HepG2 (cell line): ENCODE measurements at regions not wholly inside any gene's neighbourhood (a gene's known extent, or its start where the extent isn't known, plus 50 kb on each side); places are given as distances from the start of the nearest gene placed in this dataset.
"Not testable (repeated sequence)": the region's sequence is repeated elsewhere in the genome, so short reads cannot be mapped to it uniquely, and the experiment has no call there.

Source experiments
- ATAC-seq: fragments of 200-7000 bp; cut with Tn5 transposase; 3 replicates; pipeline ENCODE4 v1.9.1; 2020; ENCODE audit warnings: mild to moderate bottlenecking, moderate library complexity
- BruUV-seq: library from RNA; stranded (reverse); fragments of 400-500 nt; replicated peaks from 2 replicates; lab custom pipeline; 2021; lab: Mats Ljungman, UMichigan
- CTCF ChIA-PET: fragments of 300-600 bp; formaldehyde crosslinking; extraction: SDS; loops from one replicate; lab custom pipeline; 2021; ENCODE audit warnings: low total read pairs, inconsistent platforms, low intra/inter-chr PET ratio; lab: Yijun Ruan, JAX
- POLR2A ChIA-PET: fragments of 350-600 bp; sonication (Branson Sonifier 250); formaldehyde crosslinking; loops from one replicate; lab custom pipeline; 2020; ENCODE audit warnings: antibody characterized with exemption, inconsistent platforms; lab: Yijun Ruan, JAX
- DNase-seq: peaks from one replicate; pipeline ENCODE4 v3.0.0-alpha.2; 2015; ENCODE audit warnings: low spot score
- FAIRE-seq: peaks from 3 replicates; lab custom pipeline; 2011; peaks lifted over from hg19 to GRCh38; lab: Jason Lieb, UNC
- H2AFZ ChIP-seq: one replicate; pipeline ENCODE4 v1.6.1; 2011; ENCODE audit warnings: low read length, inconsistent platforms
- H3K27ac ChIP-seq: fragments of 300-600 bp; 3 replicates; pipeline ENCODE4 v1.8.0; 2011; ENCODE audit warnings: mixed run types, mild to moderate bottlenecking, mixed read lengths, low read length, inconsistent platforms; ENCODE audit not compliant: insufficient read depth; ENCODE audit errors: extremely low read length
- H3K27me3 ChIP-seq, 2 experiments: fragments of 200-600 bp in 1 of 2; 2 replicates in 1 of 2; 3 replicates in 1 of 2; pipeline versions ENCODE4 v1.6.0 to v1.8.0; 2011; ENCODE audit warnings: low read length in 2 of 2, mild to moderate bottlenecking in 2 of 2, moderate library complexity in 2 of 2, inconsistent platforms in 1 of 2; ENCODE audit not compliant: insufficient read depth in 2 of 2, control insufficient read depth in 1 of 2
- H3K36me3 ChIP-seq, 2 experiments: fragments of 200-600 bp in 1 of 2; replicated peaks in 1 of 2; 2 replicates in 1 of 2; 3 replicates in 1 of 2; pipeline versions ENCODE4 v1.5.1 to v1.8.0; 2011; ENCODE audit warnings: low read length in 2 of 2, inconsistent platforms in 1 of 2; ENCODE audit not compliant: insufficient read depth in 2 of 2, control insufficient read depth in 1 of 2
- H3K4me1 ChIP-seq: 2 replicates; pipeline ENCODE4 v1.5.1; 2012; ENCODE audit warnings: low read length, inconsistent platforms; ENCODE audit not compliant: insufficient read depth
- H3K4me2 ChIP-seq: 2 replicates; pipeline ENCODE4 v1.6.0; 2011; ENCODE audit warnings: low read depth, low read length, inconsistent platforms
- H3K4me3 ChIP-seq, 3 experiments: fragments of 200-600 bp in 1 of 3; sonication (generic), shearing (Covaris generic) in 1 of 3; replicated peaks in 1 of 3; 2 replicates each; pipeline ENCODE4 v1.5.1; 2011 to 2016; ENCODE audit warnings: low read length in 3 of 3, inconsistent platforms in 2 of 3, low read depth in 2 of 3, mild to moderate bottlenecking in 2 of 3, control low read depth in 1 of 3, mixed read lengths in 1 of 3; ENCODE audit not compliant: insufficient read depth in 1 of 3
- H3K79me2 ChIP-seq: one replicate; pipeline ENCODE4 v1.6.1; 2011; ENCODE audit warnings: low read length, inconsistent platforms; ENCODE audit not compliant: insufficient read depth
- H3K9ac ChIP-seq: 2 replicates; pipeline ENCODE4 v1.6.0; 2011; ENCODE audit warnings: mild to moderate bottlenecking, low read depth, low read length, inconsistent platforms; ENCODE audit not compliant: insufficient read depth
- H3K9me3 ChIP-seq: 2 replicates; pipeline ENCODE4 v1.5.1; 2012; ENCODE audit warnings: mild to moderate bottlenecking, low read length
- H4K20me1 ChIP-seq: 2 replicates; pipeline ENCODE4 v1.6.0; 2011; ENCODE audit warnings: inconsistent platforms, mild to moderate bottlenecking, low read length, moderate library complexity; ENCODE audit not compliant: insufficient read depth
- AHR ChIP-seq: IDR thresholded peaks from 2 replicates; pipeline ENCODE4 v1.6.1; 2018; ENCODE audit warnings: missing genetic modification reagents, missing compliant biosample characterization
- FOXM1 ChIP-seq: sonication (generic); formaldehyde crosslinking; IDR thresholded peaks from 2 replicates; pipeline ENCODE4 v1.5.0; 2020; ENCODE audit warnings: missing genetic modification reagents
- NFIC ChIP-seq: IDR thresholded peaks from 2 replicates; pipeline ENCODE4 v1.6.1; 2012; ENCODE audit warnings: mild to moderate bottlenecking, low read length, inconsistent platforms
- ZNF33B ChIP-seq: sonication (generic); formaldehyde crosslinking; IDR thresholded peaks from 2 replicates; pipeline ENCODE4 v1.5.1; 2020; ENCODE audit warnings: mild to moderate bottlenecking, missing genetic modification reagents
- WGBS: methylation state at CpG from one replicate; pipeline ENCODE4 v1.1.6; 2017; ENCODE audit warnings: low lambda C conversion rate; 5-methylcytosine and 5-hydroxymethylcytosine counted together
- in situ Hi-C: cut with HindIII; loops from 2 replicates; pipeline ENCODE4 v1.10.0; 2017; ENCODE audit warnings: low pct_unique_long_range_greater_than_20kb; ENCODE audit not compliant: extremely low pct_ligation_motif_present
- intact Hi-C: fragments of 100-400 bp; cut with micrococcal nuclease; formaldehyde crosslinking; loops from one replicate; pipeline ENCODE4 v1.10.0; 2022; ENCODE audit not compliant: unreplicated experiment

DNA sequence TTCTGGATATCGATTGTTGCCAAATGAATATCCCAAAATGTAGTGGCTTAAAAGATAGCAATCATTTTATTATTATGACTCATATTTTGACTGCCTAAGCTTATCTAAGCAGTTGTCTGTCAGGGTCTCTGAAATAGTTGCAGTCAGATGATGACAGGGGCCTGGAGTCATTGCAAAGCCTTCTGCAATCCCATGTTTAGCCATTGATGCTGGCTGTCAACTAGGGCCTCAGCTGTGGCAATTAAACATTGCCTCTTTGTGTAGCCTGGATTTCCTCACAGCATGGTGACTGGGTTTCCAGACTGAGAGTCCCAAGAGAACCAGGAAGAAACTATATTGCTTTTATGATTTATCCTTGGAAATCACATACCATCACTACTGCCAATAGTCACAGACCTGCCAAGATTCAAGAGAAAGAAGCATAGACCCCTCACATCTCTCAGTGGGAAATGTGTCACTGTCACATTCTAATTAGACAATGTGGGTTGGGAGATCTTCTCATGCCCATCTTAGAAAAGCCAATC, 227.3 kb upstream of the NOCT start:
- H3K4me1 ChIP-seq = no peaks in the 10 kb centered on the region
- TF ChIP-seq FOXM1 (CRISPR knock-in tag) (no peak), NFIC (no peak), AHR (CRISPR knock-in tag) (no peak), ZNF33B (no peak)
- H4K20me1 ChIP-seq = no peaks in the 10 kb centered on the region
- no peak for DNase-seq
- ATAC-seq = no peak
- H3K4me3 ChIP-seq = no peak overlapping the region
- WGBS = 0% methylated on average over 1 of the region's 1 CpG
- no peak overlapping the region for H3K4me2 ChIP-seq
- FAIRE-seq = no peak
- no peak overlapping the region for H3K9ac ChIP-seq
- in situ Hi-C loops (no loop called here), intact Hi-C loops (no loop called here)
- ChIA-PET CTCF (no interaction called here), POLR2A (no interaction called here)
- no peak overlapping the region for H3K27ac ChIP-seq
- H3K27me3 ChIP-seq = no peaks in the 10 kb centered on the region
- H3K9me3 ChIP-seq = no peaks in the 10 kb centered on the region
- no peaks in the 10 kb centered on the region for H3K36me3 ChIP-seq
- H3K79me2 ChIP-seq = no peaks in the 10 kb centered on the region
- no TSS peak for BruUV-seq
- H2AFZ ChIP-seq = no peak overlapping the region

DNA sequence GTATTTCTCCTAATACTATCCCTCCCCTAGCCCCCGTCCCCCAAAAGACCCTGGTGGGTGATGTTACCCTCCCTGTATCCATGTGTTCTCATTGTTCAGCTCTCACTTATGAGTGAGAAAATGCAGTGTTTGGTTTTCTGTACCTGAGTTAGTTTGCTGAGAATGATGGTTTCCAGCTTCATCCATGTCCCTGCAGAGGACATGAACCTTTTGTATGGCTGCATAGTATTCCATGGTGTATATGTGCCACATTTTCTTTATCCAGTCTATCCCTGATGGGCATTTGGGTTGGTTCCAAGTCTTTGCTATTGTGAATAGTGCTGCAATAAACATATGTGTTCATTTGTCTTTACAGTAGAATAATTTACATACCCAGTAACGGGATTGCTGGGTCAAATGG, 235.8 kb upstream of the NOCT start:
- DNase-seq, H4K20me1 ChIP-seq, H3K9ac ChIP-seq, H2AFZ ChIP-seq, POLR2A ChIA-PET, H3K27ac ChIP-seq, ATAC-seq, H3K4me2 ChIP-seq, H3K9me3 ChIP-seq, CTCF ChIA-PET, BruUV-seq, H3K36me3 ChIP-seq, H3K4me3 ChIP-seq, H3K27me3 ChIP-seq, in situ Hi-C loops, FAIRE-seq, H3K79me2 ChIP-seq, intact Hi-C loops, H3K4me1 ChIP-seq: not testable (repeated sequence)
- 41% methylated on average over 2 of the region's 2 CpGs for WGBS
